ENCODE measurements at regions not wholly inside any gene's neighbourhood (a gene's known extent, or its start where the extent isn't known, plus 50 kb on each side); places are given as distances from the start of the nearest gene placed in this dataset.

DNA sequence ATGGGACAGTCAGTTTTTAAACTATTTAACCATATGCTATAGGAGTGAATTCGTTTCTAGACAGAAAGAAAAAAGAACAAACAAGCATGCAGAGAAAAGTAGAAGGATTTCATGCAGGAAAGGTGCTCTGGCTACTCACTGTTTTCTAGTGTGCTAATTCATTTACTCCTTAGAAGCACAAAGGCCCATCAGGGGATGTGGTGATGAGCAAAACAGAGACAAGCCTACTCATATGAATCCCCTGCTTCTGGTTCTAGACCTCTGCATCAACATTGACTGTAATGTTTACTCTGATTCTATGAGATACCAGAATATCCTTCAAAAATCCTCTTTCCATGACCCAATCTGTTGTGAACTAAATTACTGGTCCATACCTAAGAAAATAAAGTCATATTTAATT is 801.9 kb downstream of the PLOD2 start (continued):
- TF ChIP-seq SP1 (IDR thresholded peaks at IDR 0.05) = no peak

DNA sequence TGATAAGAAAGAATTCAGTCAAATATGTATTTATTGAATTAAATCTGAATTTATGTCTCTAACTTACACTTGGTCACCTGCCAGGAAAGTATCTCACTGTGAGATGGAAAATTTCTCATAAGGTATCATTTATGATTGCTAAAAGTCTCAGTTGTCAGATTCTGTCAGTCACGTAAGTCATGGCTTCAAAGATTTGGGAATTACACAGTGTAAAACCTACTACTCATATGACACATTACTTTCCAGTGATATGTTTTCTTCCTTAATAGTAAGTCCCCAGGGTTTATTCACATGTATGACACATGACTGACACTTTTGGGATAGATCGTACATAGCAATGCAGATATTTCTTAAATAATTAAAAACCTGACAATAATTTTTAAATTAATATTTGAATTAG is 792.2 kb downstream of the PLOD2 start:
- Histone ChIP-seq H3K4me1 (ENCODE audit: control insufficient read depth in 4 of 4, insufficient read depth in 4 of 4, low read length in 3 of 4) (no peaks in the 10 kb centered on the region), H3K9ac (ENCODE audit: low read depth in 1 of 2, low read length in 2 of 2) (no peak overlapping the region), H3K9me3 (ENCODE audit: control insufficient read depth in 4 of 4, low read length in 3 of 4) (no peaks in the 10 kb centered on the region), H3K36me3 (ENCODE audit: control insufficient read depth in 4 of 4, insufficient read depth in 3 of 4, low read depth in 1 of 4, low read length in 3 of 4) (no peaks in the 10 kb centered on the region), H3K27me3 (ENCODE audit: control insufficient read depth in 4 of 4, insufficient read depth in 4 of 4, low read length in 3 of 4) (no peaks in the 10 kb centered on the region), H3K27ac (ENCODE audit: low read depth in 1 of 2, low read length in 2 of 2) (no peak overlapping the region), H3K4me3 (ENCODE audit: low read depth in 1 of 3, low read length in 3 of 3) (no peak overlapping the region)
- no peak for TF ChIP-seq EGR1 (IDR thresholded peaks at IDR 0.05; ENCODE audit: low read depth in 2 of 2)
- no peak for TF ChIP-seq ZBTB33 (IDR thresholded peaks at IDR 0.05)
- TF ChIP-seq SP1 (IDR thresholded peaks at IDR 0.05) = no peak
- TF ChIP-seq HNF4A (conservative IDR thresholded peaks at IDR 0.05) = no peak
- no peak for TF ChIP-seq CTCF (IDR thresholded peaks at IDR 0.05; ENCODE audit: low read depth, low read length, missing input control)
- TF ChIP-seq FOXA2 (IDR thresholded peaks at IDR 0.05) = no peak
- no peak for TF ChIP-seq NR2F2 (IDR thresholded peaks at IDR 0.05)
- TF ChIP-seq HNF4G (IDR thresholded peaks at IDR 0.05) = no peak
- TF ChIP-seq YY1 (IDR thresholded peaks at IDR 0.05) = no peak
- TF ChIP-seq GABPA (IDR thresholded peaks at IDR 0.05 in 1 of 2, conservative IDR thresholded peaks at IDR 0.05 in 1 of 2) = no peak
- TF ChIP-seq JUND (IDR thresholded peaks at IDR 0.05) = no peak
- no peak for TF ChIP-seq FOXA1 (IDR thresholded peaks at IDR 0.05)
- no peak for TF ChIP-seq TAF1 (conservative IDR thresholded peaks at IDR 0.05)
- TF ChIP-seq RAD21 (IDR thresholded peaks at IDR 0.05) = no peak
- TF ChIP-seq, protein P1, sequence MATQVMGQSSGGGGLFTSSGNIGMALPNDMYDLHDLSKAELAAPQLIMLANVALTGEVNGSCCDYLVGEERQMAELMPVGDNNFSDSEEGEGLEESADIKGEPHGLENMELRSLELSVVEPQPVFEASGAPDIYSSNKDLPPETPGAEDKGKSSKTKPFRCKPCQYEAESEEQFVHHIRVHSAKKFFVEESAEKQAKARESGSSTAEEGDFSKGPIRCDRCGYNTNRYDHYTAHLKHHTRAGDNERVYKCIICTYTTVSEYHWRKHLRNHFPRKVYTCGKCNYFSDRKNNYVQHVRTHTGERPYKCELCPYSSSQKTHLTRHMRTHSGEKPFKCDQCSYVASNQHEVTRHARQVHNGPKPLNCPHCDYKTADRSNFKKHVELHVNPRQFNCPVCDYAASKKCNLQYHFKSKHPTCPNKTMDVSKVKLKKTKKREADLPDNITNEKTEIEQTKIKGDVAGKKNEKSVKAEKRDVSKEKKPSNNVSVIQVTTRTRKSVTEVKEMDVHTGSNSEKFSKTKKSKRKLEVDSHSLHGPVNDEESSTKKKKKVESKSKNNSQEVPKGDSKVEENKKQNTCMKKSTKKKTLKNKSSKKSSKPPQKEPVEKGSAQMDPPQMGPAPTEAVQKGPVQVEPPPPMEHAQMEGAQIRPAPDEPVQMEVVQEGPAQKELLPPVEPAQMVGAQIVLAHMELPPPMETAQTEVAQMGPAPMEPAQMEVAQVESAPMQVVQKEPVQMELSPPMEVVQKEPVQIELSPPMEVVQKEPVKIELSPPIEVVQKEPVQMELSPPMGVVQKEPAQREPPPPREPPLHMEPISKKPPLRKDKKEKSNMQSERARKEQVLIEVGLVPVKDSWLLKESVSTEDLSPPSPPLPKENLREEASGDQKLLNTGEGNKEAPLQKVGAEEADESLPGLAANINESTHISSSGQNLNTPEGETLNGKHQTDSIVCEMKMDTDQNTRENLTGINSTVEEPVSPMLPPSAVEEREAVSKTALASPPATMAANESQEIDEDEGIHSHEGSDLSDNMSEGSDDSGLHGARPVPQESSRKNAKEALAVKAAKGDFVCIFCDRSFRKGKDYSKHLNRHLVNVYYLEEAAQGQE (IDR thresholded peaks at IDR 0.05) = no peak
- no peak for TF ChIP-seq RXRA (IDR thresholded peaks at IDR 0.05)
- TF ChIP-seq, protein P2, sequence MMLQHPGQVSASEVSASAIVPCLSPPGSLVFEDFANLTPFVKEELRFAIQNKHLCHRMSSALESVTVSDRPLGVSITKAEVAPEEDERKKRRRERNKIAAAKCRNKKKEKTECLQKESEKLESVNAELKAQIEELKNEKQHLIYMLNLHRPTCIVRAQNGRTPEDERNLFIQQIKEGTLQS (IDR thresholded peaks at IDR 0.05) = no peak
- no peak for TF ChIP-seq MAX (IDR thresholded peaks at IDR 0.05)
- 83% methylated on average over 2 of the region's 2 CpGs for WGBS
- DNase-seq (ENCODE audit: low spot score) = no peak
